NCI-H1092 (cell line): ENCODE measurements at regions not wholly inside any gene's neighbourhood (a gene's known extent, or its start where the extent isn't known, plus 50 kb on each side); places are given as distances from the start of the nearest gene placed in this dataset.
A peak's percentile ranks its signal among the peaks of the same experiment; 100 is the strongest.

ENCODE experiments used
- DNase-seq: peaks from one replicate; lab custom pipeline; 2025; lab: John Stamatoyannopoulos, UW

DNA sequence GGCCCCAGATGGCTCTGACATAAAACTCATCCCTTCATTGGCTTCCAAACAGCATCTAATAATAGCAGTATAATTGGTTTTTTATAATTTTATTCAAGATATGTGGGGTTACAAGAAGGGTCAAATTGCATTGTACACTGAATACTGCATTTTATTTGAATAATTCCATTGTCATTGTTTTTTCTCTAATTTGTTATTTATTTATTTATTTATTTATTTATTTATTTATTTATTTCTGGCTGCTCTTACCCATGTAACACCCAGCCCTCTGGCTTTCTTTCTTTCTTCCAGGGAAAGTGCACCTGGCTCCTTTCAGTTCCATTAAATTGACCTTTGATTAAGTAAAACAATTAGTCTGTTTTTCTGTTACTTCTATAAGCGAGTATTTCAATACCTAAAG lies 210.1 kb downstream of the CDH9 start:
- no peak for DNase-seq

GRCh38 chr5:26813235-26813634 lies 225.2 kb downstream of the CDH9 start:
- DNase-seq: no peak

- no peak for DNase-seq
These were observed 225.7 kb downstream of the CDH9 start for GRCh38 chr5:26812714-26813113.

DNA sequence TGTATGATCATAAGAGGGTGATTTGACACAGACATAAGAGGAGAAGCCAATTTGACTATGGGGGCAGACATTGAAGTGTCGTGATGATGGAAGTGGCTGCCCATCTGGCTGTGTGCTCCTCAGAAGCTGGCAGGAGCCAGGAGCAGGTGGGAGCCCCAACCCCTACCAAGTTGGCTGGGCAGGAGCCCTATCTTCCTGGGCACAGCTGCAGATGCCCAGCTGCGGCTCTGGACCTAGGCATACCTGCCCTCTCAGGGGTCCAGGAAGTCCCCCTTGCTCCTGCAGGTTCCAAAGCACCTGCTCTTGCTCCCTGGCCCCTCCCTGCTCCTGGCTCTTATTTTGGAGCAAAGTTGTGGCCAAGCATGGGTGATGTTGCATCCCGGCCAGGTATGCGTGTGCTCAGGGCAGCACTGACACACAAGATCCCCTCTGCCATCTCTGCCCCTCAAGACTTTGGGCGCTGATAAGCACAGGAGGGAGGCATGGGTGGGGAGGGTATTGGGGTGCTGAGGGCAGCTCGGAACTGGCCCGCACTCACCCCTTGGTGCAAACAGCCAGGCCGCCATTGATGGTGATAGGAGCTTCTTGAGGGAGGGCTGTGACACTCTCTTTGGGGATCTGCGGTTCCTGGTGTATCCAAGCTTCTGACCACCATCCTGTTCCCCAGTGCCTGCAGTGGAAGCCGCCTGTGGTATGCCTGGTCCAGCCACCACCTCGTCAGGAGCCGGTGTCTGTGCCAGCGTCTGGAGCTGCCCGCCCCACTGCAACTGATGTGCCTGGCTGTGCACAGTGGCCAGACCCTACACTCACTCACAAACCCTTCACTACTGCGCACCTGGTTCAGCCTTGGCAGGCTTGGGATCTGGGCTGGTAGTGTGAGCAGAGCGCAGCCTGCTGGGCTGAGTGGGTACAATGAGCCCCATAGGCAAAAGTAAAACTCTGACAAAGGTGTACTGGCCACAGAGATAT lies 230.9 kb downstream of the CDH9 start:
- no peak for DNase-seq

DNA sequence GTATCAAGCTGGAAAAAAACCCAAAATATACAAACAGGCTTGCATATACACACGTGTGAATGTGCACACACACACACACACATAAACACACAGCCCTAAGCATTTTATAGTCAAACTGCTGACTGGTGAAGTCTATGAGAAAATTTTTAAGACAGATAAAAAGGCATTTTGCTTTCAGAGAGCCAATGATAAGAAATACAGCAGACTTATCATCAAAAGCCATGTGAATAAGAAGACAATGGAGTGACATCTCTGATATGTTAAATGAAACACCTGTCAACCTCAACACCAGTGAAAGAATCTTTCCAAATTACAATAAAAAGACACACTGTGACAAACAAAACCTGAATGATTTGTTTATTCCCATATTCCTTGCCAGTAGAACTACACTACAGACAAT lies 233.3 kb downstream of the CDH9 start:
- DNase-seq: no peak

- no peak for DNase-seq
These were observed 235.4 kb downstream of the CDH9 start for GRCh38 chr5:26802944-26803343.

- no peak for DNase-seq
These were observed 247.0 kb downstream of the CDH9 start for GRCh38 chr5:26791433-26791832.

DNA sequence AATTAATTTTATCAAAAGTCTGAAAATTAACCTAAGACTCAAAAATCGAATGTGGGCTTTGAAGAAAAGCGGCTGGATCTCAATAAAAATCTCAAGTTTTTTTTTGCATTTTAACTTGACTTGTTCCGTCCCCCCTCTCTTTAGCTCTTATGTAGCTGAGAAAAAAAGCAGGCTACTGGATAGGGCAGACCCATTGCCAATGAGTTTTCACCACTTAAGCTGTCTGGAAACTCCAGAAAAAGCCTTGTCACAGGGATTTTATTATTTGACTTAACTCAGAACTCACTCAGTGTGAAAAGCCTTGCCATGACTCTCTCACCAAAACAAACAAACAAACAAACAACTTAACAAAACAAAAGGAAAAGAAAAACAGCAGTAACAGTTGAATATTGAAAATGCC lies 247.4 kb downstream of the CDH9 start:
- DNase-seq: no peak

GRCh38 chr5:26763215-26763614 lies 275.2 kb downstream of the CDH9 start:
- DNase-seq: no peak

DNA sequence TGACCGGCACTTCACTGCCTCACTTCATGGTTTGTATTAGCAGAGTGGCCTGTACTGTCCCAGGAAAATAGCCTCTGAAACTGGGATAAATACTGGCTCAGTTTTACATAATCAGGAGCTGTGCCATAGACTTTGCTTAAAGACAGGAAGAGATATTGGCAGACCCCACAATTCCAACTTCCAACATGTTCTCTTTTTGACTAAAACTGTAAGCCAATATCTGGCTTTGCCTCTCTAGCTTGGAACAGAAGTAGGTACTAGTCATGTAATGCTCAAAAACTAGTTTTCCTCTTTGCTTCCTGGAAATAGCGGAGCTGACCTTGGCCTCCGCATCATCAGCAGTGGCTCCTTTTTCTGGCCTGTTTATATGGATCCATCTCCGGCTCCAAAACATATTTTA lies 276.9 kb downstream of the CDH9 start:
- no peak for DNase-seq

DNA sequence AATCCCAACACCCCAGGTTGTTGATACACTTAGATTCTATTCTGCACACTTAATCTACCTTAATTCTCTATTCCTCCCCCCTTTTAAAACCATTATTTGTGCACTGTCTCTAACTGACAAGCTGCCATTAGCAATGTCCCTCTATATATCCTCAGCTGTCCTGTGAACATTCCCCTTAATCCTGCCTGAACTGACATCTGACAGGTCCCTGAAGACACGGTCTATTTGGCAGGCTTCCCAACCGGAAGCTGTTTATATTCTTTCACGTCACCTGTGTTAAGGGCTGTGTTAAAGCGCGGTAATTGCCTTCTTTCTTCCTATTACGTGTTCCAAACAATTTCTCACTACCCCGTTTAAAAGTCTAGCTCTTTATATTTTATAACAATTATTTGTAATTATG lies 277.3 kb downstream of the CDH9 start:
- peak; percentile 72 for DNase-seq

- DNase-seq: no peak
These were observed 280.4 kb downstream of the CDH9 start for GRCh38 chr5:26757941-26758340.

DNA sequence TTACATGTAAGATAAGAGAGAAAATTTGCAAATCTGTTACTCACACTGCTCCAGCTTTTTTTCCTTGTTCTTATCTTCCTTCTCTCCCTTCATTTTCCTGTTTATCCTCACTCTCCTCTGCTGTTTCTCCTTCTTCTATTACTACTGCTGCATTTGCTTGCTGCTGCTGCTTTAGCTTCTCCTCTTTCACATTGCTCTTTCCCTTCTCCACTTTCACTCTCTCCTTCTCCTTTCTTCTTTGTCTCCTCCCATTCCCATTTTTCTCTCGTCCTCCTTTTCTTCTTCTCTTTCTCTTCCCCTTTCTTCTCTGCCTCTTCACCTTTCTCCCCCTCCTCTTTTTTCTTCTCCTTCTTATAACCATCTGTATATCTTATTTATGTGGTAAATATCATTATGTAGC lies 288.6 kb downstream of the CDH9 start:
- DNase-seq: no peak

DNA sequence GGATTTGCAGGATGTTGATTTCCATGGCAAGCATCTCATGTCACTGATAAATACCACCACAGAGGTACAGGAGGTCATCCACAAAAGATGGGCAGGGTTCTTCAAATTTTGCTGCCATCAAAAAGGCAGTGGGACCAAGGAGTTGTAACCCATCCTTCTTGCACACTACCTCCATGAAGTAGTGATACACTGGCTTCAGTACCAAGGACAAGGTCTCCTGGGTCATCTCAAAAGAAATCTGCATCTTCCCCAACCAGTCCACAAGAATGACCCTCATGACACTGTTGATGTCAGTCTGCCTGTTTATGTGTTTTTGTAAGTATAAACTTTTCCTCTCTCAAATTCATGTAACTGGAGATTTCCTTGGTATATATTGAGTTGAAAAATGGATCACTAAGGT lies 298.2 kb downstream of the CDH9 start:
- no peak for DNase-seq

DNA sequence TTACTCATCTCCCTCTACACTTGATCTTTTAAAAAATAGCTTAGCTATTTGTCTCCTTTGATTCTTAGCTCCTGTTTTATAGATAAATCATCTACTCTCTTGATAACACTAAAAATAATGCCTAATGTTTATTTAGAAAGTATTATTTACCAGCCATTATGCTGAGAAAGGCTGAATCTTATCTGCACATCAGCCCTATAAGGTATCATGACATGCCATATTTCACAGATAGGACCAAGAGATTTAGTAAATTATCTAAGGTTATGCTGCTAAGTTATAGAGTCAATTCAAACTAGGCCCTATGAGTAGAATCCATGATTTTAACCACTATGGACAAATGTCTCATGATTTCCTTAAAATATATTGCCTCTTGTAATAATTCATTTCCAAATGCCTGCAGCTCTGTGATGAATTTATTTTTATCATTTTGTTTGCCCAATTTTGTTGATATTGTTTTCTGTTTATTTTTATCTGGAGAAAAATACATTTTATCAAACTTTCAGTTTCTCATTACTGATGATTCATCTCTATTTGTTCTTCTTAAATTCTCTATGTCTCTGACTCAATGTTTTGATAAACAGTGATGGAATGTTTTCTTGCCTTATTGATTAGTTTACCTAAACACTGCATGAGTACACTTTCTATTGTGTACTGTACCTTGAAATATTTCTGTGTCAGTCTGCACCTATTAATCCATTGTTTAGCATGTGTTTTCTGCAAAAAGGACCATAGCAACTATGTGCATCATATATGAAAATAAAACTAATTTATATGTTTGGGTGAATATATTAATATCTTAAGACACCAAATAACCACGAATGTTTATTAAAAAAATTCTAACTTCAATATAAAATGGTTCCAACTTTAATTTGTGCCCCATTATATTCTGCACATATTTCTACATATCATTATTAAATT lies 300.8 kb downstream of the CDH9 start:
- DNase-seq: no peak

DNA sequence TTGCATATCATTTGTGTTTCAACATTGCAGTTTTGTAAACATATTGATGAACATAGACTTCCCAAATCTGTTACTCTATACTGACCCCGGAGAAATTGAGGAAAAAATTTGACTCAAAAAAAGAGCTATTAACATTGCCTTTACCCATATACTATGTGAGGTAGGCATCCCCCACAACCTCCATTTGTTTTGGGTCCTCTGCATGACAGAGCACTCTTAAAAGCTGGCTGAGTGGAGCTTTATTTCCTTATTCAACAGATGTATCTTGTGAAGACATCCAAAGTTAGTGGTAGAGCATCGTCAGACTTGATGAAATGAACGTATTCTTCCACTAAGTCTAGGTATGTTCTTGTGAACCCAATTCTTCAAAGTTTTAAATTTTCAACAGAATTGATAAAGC lies 310.5 kb downstream of the CDH9 start:
- no peak for DNase-seq

DNA sequence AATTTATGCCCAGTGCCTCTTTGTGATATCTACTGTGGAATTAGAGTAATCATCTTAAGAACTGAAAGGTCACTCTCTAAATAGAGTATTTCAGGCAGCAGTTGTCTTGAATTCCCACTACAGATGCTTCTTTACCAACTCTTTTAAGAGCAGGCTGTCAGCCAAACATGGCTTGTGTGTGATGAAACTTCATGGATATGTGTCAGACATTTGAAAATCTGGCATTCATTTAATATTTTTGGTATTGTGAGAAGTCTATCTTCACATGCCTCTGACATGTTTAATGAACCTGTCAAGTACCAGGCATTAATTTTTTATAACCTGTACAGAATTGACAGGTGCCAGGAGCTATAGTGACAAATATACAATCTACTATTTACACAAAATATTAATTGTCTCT lies 318.6 kb downstream of the CDH9 start:
- no peak for DNase-seq

- peak; percentile 63 for DNase-seq
These were observed 337.5 kb downstream of the CDH9 start for GRCh38 chr5:26700759-26701384.

DNA sequence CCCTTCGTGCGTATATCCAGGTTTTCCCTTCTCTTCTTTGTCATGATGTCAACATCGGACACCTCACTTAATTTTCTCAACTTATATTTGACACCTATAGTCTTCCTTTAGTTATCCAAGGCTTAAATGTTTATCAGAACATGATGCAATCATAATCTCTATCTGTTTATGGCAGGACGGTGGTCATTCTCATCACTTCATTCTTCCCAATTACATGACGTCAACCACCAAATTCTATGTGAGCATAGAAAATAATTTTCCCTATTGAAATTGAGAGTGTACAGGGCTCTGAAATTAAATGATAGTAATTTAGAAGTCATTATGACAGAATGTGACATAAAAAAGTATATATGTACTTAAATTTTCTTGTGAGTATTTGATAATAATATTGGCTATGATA lies 345.4 kb downstream of the CDH9 start:
- no peak for DNase-seq

GRCh38 chr5:26691486-26691885 lies 346.9 kb downstream of the CDH9 start:
- DNase-seq: no peak

DNA sequence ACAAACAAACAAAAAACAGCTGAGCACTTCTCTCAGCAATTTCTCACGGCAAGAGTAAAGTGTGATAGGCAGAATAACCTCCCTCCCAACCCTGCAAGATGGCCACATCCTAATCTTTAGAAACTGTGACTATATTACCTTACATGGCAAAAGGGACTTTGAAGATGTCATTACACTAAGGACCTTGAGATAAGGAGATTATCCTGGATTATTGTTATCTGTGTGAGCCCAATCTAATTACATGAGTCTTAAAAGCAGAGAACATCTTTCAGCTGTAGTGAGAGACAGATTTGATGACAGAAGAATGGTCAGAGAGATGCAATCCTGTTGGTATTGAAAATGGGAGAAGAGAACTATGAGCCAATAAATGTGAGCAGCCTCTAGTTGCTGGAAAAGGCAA lies 347.9 kb downstream of the CDH9 start:
- no peak for DNase-seq

- no peak for DNase-seq
These were observed 356.5 kb downstream of the CDH9 start for GRCh38 chr5:26681861-26682260.

DNA sequence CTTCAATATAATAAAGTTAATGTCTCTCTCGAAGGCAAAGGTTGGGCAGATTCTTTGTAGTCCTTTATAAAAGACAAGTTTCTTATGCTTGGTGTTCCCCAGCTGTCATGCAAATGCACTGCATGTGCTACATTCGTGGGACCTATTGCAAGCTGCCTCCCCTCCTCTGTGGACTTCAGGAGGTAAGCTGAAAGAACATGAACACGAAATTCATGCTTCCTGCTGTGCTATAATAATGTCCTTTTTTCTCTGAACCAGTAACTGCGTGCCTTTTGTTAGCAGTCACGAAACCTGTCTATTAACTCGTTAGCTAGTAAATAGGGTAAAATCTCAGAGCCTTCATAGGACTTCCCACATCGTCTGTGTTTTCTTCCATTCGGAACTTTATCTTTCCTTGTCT lies 363.5 kb downstream of the CDH9 start:
- DNase-seq: no peak
